Middle frontal gyrus (tissue), 1 donor: ENCODE measurements at regions not wholly inside any gene's neighbourhood (a gene's known extent, or its start where the extent isn't known, plus 50 kb on each side); places are given as distances from the start of the nearest gene placed in this dataset.
"Not testable (repeated sequence)": the region's sequence is repeated elsewhere in the genome, so short reads cannot be mapped to it uniquely, and the experiment has no call there.

Experiments used
- DNase-seq: peaks from one replicate; pipeline ENCODE4 v3.0.0-alpha.2; 2015; ENCODE audit warnings: low spot score; ENCODE audit errors: extremely low spot score

GRCh38 chr1:80158266-80158665, 1151.7 kb upstream of the ADGRL4 start:
- no peak for DNase-seq

GRCh38 chr1:80155371-80155770, 1148.8 kb upstream of the ADGRL4 start:
- no peak for DNase-seq

- no peak for DNase-seq
These were observed 1147.6 kb upstream of the ADGRL4 start for GRCh38 chr1:80154176-80154575.

GRCh38 chr1:80153762-80154161, 1147.2 kb upstream of the ADGRL4 start:
- no peak for DNase-seq

GRCh38 chr1:80143361-80143760, 1136.8 kb upstream of the ADGRL4 start:
- DNase-seq, result no peak

GRCh38 chr1:80137946-80138602, 1131.5 kb upstream of the ADGRL4 start:
- not testable (repeated sequence) for DNase-seq

- no peak for DNase-seq
These were observed 1106.9 kb upstream of the ADGRL4 start for GRCh38 chr1:80113168-80114038.

- no peak for DNase-seq
These were observed 1094.6 kb upstream of the ADGRL4 start for GRCh38 chr1:80101159-80101558.

GRCh38 chr1:80099713-80100112, 1093.2 kb upstream of the ADGRL4 start:
- DNase-seq, result no peak

GRCh38 chr1:80085067-80085466, 1078.5 kb upstream of the ADGRL4 start:
- no peak for DNase-seq

- no peak for DNase-seq
These were observed 1077.4 kb upstream of the ADGRL4 start for GRCh38 chr1:80083892-80084291.

- DNase-seq, result no peak
These were observed 1069.9 kb upstream of the ADGRL4 start for GRCh38 chr1:80076469-80076868.

GRCh38 chr1:80075351-80075750, 1068.8 kb upstream of the ADGRL4 start:
- no peak for DNase-seq

- DNase-seq, result no peak
These were observed 1066.0 kb upstream of the ADGRL4 start for GRCh38 chr1:80072563-80072962.

GRCh38 chr1:80066060-80066459, 1059.5 kb upstream of the ADGRL4 start:
- no peak for DNase-seq

GRCh38 chr1:80064524-80064923, 1058.0 kb upstream of the ADGRL4 start:
- DNase-seq, result no peak

- no peak for DNase-seq
These were observed 1053.4 kb upstream of the ADGRL4 start for GRCh38 chr1:80059940-80060339.

- DNase-seq, result no peak
These were observed 1049.6 kb upstream of the ADGRL4 start for GRCh38 chr1:80056179-80056578.

- no peak for DNase-seq
These were observed 1047.6 kb upstream of the ADGRL4 start for GRCh38 chr1:80054129-80054528.

GRCh38 chr1:80053613-80054012, 1047.1 kb upstream of the ADGRL4 start:
- no peak for DNase-seq

- DNase-seq, result no peak
These were observed 1044.0 kb upstream of the ADGRL4 start for GRCh38 chr1:80050523-80050922.

GRCh38 chr1:80050085-80050484, 1043.6 kb upstream of the ADGRL4 start:
- no peak for DNase-seq

- no peak for DNase-seq
These were observed 1042.2 kb upstream of the ADGRL4 start for GRCh38 chr1:80048716-80049115.
